ENCODE measurements at regions not wholly inside any gene's neighbourhood (a gene's known extent, or its start where the extent isn't known, plus 50 kb on each side); places are given as distances from the start of the nearest gene placed in this dataset.

GRCh38 chr2:144156736-144157640, 362.9 kb downstream of the ZEB2 start:
- DNase-seq (ENCODE audit: low spot score), result no peak

- DNase-seq (ENCODE audit: low spot score), result peak; percentile 1
These were observed 365.7 kb downstream of the ZEB2 start for GRCh38 chr2:144154205-144154604.

GRCh38 chr2:144152817-144153271, 367.1 kb downstream of the ZEB2 start:
- DNase-seq (ENCODE audit: low spot score), result peak; percentile 19

DNA sequence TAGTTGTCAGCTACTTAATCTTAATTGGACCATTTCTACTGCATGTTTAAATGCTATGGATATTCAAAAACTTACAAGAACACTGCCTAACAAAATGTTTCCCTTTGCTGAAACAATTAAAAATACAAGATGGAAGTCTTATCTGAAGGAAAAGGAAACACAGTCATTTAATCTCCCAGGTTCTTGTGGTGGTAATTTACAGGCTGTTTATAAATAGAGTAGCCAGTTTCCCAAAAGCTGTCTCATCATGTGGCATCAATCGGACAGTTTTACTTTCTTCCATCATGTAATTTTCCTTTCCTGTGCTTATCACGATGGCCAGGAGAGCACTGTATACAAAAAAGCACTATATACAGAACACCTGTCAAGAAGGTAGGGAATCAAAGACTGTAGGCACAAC, 368.1 kb downstream of the ZEB2 start:
- no peak for DNase-seq (ENCODE audit: low spot score)

DNA sequence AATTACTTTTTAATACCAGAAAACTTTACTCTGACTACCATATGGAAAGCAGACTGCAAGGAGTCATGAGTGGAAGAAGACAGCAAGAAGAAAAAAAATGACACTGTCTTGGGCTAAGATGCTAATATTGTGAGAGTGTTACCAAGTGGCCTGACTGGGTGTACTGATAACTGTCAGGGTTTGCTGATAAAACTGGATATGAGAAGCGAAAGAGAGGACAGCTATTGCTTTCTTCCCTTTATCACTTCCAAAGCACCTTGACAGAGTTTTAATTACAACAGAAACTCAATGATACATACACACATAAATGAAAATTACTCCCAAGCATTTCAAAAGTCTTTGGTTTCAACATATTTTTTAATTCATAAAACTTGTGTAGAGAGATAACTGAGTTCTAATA, 368.5 kb downstream of the ZEB2 start:
- no peak for DNase-seq (ENCODE audit: low spot score)

GRCh38 chr2:144147356-144147755, 372.6 kb downstream of the ZEB2 start:
- DNase-seq (ENCODE audit: low spot score), result no peak

- no peak for DNase-seq (ENCODE audit: low spot score)
These were observed 373.0 kb downstream of the ZEB2 start for GRCh38 chr2:144146876-144147275.

DNA sequence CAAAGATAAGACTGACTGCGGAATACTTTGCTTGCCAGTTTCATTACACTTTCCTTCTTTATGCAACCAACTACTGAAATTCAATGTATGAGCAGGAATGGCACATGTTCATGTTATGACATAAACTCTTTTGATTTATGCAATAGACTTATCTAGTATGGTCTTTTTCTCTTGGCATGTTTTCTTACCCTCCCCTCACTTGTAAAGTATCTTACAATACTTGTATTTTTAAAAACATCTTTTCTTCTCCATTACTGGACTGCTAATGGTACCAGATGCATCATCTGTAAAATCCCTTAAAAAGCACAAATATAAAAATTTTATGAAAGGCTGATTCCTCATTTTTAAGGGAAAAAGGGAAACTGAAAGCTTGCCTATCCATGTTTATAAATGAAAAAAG, 373.8 kb downstream of the ZEB2 start:
- no peak for DNase-seq (ENCODE audit: low spot score)

DNA sequence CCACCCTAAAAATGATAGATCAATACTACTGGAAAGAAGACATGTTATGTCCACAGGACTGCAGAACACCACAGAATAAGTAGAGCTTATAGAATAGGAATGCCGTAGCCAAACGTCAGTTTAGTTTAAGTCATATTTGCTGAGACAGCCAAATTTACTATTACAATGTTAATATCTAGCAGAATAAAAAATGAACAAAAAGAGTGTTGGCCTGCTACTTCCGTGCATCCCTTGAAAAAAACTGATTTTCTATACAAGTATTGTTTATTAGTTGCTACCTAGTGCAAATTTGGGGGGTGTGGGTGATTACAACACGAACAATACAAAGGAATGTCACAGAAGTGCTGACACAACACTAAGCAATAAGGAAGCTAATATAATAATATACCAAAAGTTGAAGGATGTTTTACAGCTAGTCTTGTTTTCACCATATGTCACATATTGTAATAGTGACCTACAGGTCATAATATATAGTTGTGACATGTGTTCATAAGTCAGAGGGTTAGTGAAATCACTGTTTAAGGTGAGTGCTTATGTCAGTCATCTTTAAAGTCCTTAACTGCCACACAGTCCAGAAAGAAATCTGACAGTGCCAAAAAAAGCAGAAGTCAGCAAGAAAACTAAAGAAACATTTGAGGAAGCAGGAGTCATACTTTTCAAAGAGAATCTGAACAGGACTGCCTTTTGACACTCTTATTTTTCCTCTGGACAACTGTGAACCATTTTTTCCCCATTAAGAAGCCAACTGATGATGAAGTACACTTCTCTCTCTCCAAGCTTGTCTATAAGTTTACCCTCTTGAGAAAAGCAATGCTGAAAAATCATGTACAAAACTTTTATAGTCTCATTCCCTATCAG, 376.4 kb downstream of the ZEB2 start:
- DNase-seq (ENCODE audit: low spot score), result no peak

DNA sequence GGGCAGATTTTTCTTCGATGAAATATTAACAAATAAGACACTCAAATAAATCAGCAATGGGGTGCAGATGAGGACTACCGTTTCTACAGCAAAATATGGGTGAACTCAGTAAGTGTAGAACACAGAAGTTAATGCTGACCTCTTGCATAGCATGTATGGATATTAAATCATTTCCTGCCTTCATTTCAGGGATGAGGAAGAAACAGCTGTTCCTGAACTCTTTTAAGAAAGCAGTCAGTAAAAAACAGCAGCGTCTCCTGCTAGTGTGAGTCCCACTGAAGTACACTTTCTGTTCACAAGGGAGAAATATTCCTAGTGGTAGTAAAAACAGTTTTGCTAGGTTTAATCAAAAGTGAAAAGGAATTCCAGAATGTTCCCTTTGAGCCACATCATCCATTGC, 379.0 kb downstream of the ZEB2 start:
- DNase-seq (ENCODE audit: low spot score), result no peak

GRCh38 chr2:144137705-144138428, 382.1 kb downstream of the ZEB2 start:
- no peak for DNase-seq (ENCODE audit: low spot score)

GRCh38 chr2:144137272-144137671, 382.6 kb downstream of the ZEB2 start:
- DNase-seq (ENCODE audit: low spot score), result no peak

DNA sequence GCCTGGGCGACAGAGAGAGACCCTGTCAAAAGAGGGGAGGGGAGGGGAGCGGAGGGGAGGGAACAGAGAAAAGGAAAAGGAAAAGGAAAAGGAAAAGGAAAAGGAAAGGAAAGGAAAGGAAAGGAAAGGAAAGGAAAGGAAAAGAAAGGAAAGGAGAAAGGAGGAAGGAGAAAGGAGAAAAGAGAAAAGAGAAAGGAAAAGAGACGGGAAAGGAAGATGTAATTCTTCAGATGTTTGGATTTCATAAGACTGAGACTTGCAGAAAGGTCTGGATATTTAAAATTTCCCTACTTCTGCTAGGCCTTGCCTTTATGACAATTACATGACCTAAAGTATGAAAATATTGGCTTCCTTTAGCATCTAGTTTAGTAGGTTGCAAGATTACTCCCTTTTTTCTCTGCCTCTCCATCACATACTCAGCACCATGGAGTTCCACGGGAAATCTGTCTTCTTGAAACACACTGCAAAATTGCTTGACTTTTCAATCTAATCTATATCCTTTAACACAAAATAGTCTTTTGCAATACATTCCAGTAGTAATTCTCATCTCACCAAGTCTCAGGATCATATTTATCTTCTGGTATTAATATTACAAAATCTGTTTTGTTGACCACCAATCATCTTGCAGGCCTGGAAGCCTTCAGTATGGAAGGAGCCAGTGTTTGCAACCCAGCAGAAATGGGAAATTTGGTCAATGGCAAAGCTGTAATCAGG, 383.5 kb downstream of the ZEB2 start:
- no peak for DNase-seq (ENCODE audit: low spot score)

DNA sequence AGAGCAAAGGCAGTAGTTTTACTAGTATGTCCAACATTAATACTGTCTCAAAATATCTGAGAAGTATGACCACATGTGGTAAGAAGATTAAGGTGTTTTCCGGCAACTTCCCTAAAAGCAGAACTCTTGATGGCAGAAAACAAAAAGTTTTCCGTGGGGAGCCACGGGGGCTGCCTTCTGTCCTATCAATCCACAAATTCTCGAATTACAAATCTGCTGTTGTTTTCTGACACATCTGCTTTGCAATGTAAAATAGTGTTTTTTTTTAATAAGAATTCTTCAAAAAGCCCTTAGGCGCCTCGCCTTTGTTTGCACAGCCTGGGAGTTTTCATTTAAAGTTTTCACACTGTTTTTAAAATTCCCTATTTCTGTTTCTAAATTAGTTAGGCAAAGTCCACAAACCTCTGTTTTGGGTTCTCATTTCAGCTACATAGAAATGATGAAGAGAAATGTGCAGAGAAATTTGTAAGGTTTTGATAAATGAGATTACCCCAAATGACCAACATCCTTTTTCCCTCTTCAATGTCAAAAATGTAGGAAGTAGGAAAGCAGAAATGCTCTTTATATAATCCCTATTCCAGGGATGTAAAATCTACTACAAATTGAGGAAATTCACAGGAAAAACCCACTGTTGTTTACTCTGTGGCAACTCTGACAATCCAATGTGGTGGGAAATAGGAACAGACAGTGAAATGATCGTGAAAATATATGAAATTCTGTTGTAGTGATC, 385.8 kb downstream of the ZEB2 start:
- DNase-seq (ENCODE audit: low spot score), result no peak

DNA sequence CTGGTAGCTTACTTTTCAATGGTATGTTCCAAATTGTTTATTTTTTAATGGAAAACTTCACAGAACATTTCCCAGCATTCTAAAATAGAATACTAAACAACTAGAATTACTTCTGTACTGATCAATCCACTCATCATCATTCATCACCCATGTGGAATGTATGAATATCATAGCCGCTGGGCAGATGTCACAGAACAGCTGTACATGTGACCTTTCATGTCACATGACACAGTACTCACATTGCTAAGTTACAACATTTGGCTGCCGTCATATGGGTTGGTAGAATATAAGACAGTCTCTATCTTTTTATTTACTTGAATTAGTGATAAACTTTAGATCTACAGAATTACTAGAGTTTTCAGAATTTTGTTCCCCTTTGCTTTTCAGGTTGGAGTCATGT, 387.6 kb downstream of the ZEB2 start:
- DNase-seq (ENCODE audit: low spot score), result no peak

- DNase-seq (ENCODE audit: low spot score), result no peak
These were observed 388.9 kb downstream of the ZEB2 start for GRCh38 chr2:144131042-144131441.

DNA sequence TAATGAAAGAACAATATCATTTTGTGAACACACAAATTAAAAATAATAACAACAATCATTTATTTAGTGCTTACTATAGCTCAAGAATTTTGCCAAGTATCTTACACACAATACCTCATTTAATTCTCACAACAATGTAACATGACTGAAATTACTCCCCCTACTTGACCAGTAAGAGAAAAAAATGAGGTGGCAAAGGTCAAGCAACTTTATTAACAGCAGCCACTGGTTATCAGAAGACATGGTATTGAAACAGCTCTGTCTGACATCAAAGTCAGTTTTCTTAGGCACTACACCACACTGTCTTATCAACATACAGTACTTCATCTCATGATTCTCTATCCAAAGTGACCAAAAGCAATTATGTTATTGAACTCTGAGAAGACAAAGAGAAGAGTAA, 389.4 kb downstream of the ZEB2 start:
- DNase-seq (ENCODE audit: low spot score), result no peak

GRCh38 chr2:144128130-144128746, 391.7 kb downstream of the ZEB2 start:
- no peak for DNase-seq (ENCODE audit: low spot score)

- no peak for DNase-seq (ENCODE audit: low spot score)
These were observed 392.2 kb downstream of the ZEB2 start for GRCh38 chr2:144127693-144128092.

- DNase-seq (ENCODE audit: low spot score), result no peak
These were observed 393.6 kb downstream of the ZEB2 start for GRCh38 chr2:144126302-144126701.

- no peak for DNase-seq (ENCODE audit: low spot score)
These were observed 394.2 kb downstream of the ZEB2 start for GRCh38 chr2:144125751-144126150.
